OCI-LY1 (cell line): ENCODE measurements at regions not wholly inside any gene's neighbourhood (a gene's known extent, or its start where the extent isn't known, plus 50 kb on each side); places are given as distances from the start of the nearest gene placed in this dataset.

ENCODE experiments used
- H2AFZ ChIP-seq: fragments of 200-600 bp; sonication (generic), shearing (Covaris generic); 2 replicates; pipeline ENCODE4 v1.6.0; 2014; ENCODE audit warnings: antibody characterized with exemption, mild to moderate bottlenecking, low read length
- H3F3A ChIP-seq: fragments of 200-600 bp; sonication (generic), shearing (Covaris generic); 2 replicates; pipeline ENCODE4 v1.6.0; 2014; ENCODE audit warnings: mild to moderate bottlenecking, antibody characterized with exemption, low read length, moderate library complexity; ENCODE audit not compliant: insufficient read depth
- H3K27ac ChIP-seq: fragments of 200-600 bp; sonication (generic); 2 replicates; pipeline ENCODE4 v1.5.1; 2014; ENCODE audit warnings: low read length, mixed run types, mild to moderate bottlenecking, low read depth; ENCODE audit not compliant: poor library complexity, severe bottlenecking
- H3K27me3 ChIP-seq: fragments of 200-600 bp; sonication (generic); 2 replicates; pipeline ENCODE4 v1.6.0; 2014; ENCODE audit warnings: antibody characterized with exemption, mild to moderate bottlenecking, low read length, moderate library complexity; ENCODE audit not compliant: insufficient read depth
- H3K36me3 ChIP-seq: fragments of 200-600 bp; sonication (generic); 2 replicates; pipeline ENCODE4 v1.6.1; 2014; ENCODE audit warnings: mild to moderate bottlenecking, antibody characterized with exemption, low read length, moderate library complexity, mixed read lengths; ENCODE audit not compliant: insufficient read depth
- H3K4me1 ChIP-seq: fragments of 200-600 bp; sonication (generic); 2 replicates; pipeline ENCODE4 v1.5.1; 2014; ENCODE audit warnings: mild to moderate bottlenecking, low read length, moderate library complexity; ENCODE audit not compliant: insufficient read depth, severe bottlenecking
- H3K4me2 ChIP-seq: fragments of 200-600 bp; sonication (generic), shearing (Covaris generic); 2 replicates; pipeline ENCODE4 v1.6.1; 2014; ENCODE audit warnings: low read length
- H3K4me3 ChIP-seq: fragments of 200-600 bp; sonication (generic); 2 replicates; pipeline ENCODE4 v1.5.1; 2014; ENCODE audit warnings: low read length, low read depth, mild to moderate bottlenecking, mixed read lengths; ENCODE audit not compliant: poor library complexity, severe bottlenecking
- H3K79me2 ChIP-seq: fragments of 200-600 bp; shearing (Covaris generic); 2 replicates; pipeline ENCODE4 v1.6.1; 2016; ENCODE audit warnings: mixed run types, low read length, mixed read lengths; ENCODE audit not compliant: insufficient read depth
- H3K9ac ChIP-seq: fragments of 200-600 bp; sonication (generic), shearing (Covaris generic); 2 replicates; pipeline ENCODE4 v1.6.1; 2014; ENCODE audit warnings: mild to moderate bottlenecking, low read length, mixed read lengths
- H3K9me2 ChIP-seq: fragments of 200-600 bp; sonication (generic), shearing (Covaris generic); 2 replicates; pipeline ENCODE4 v1.6.1; 2014; ENCODE audit warnings: low read depth, mild to moderate bottlenecking, low read length, mixed read lengths
- H3K9me3 ChIP-seq: fragments of 200-600 bp; shearing (Covaris generic); 2 replicates; pipeline ENCODE4 v1.6.1; 2014; ENCODE audit warnings: low read length, mixed read lengths
- H4K20me1 ChIP-seq: fragments of 200-600 bp; sonication (generic), shearing (Covaris generic); 2 replicates; pipeline ENCODE4 v1.6.0; 2016; ENCODE audit warnings: mild to moderate bottlenecking, low read length; ENCODE audit not compliant: insufficient read depth
- CTCF ChIP-seq: fragments of 200-600 bp; sonication (generic), shearing (Covaris generic); IDR thresholded peaks from 2 replicates; pipeline ENCODE4 v1.5.1; 2017; ENCODE audit warnings: mild to moderate bottlenecking, antibody characterized with exemption, low read length, moderate library complexity, mixed read lengths
- EZH2 ChIP-seq: fragments of 200-600 bp; sonication (generic), shearing (Covaris generic); IDR thresholded peaks from 2 replicates; pipeline ENCODE4 v1.8.0; 2017; ENCODE audit warnings: borderline replicate concordance, mixed run types, mild to moderate bottlenecking, antibody characterized with exemption, low read length, moderate library complexity, mixed read lengths

- no peaks in the 10 kb centered on the region for H3K27me3 ChIP-seq
- H3K4me3 ChIP-seq = no peak overlapping the region
- H3K9ac ChIP-seq = no peak overlapping the region
- H4K20me1 ChIP-seq = no peaks in the 10 kb centered on the region
- no peaks in the 10 kb centered on the region for H3K79me2 ChIP-seq
- no peaks in the 10 kb centered on the region for H3K9me3 ChIP-seq
- H3K36me3 ChIP-seq = no peaks in the 10 kb centered on the region
- H3F3A ChIP-seq = no peaks in the 10 kb centered on the region
- no peak overlapping the region for H3K4me2 ChIP-seq
- no peak overlapping the region for H2AFZ ChIP-seq
- no peaks in the 10 kb centered on the region for H3K4me1 ChIP-seq
- TF ChIP-seq CTCF (no peak), EZH2 (no peak)
- H3K27ac ChIP-seq = no peak overlapping the region
- H3K9me2 ChIP-seq = no peaks in the 10 kb centered on the region
Observed at GRCh38 chr4:12692815-12693214, 791.3 kb downstream of the RAB28 start.

GRCh38 chr4:12691168-12691567 lies 793.0 kb downstream of the RAB28 start:
- H3F3A ChIP-seq = no peaks in the 10 kb centered on the region
- no peaks in the 10 kb centered on the region for H4K20me1 ChIP-seq
- no peaks in the 10 kb centered on the region for H3K79me2 ChIP-seq
- no peaks in the 10 kb centered on the region for H3K9me2 ChIP-seq
- H3K9me3 ChIP-seq = no peaks in the 10 kb centered on the region
- TF ChIP-seq CTCF (no peak), EZH2 (no peak)
- H3K27ac ChIP-seq = no peak overlapping the region
- H3K36me3 ChIP-seq = no peaks in the 10 kb centered on the region
- H2AFZ ChIP-seq = no peak overlapping the region
- H3K4me1 ChIP-seq = no peaks in the 10 kb centered on the region
- H3K4me3 ChIP-seq = no peak overlapping the region
- H3K9ac ChIP-seq = no peak overlapping the region
- H3K27me3 ChIP-seq = no peaks in the 10 kb centered on the region
- no peak overlapping the region for H3K4me2 ChIP-seq

GRCh38 chr4:12689457-12689856 lies 794.7 kb downstream of the RAB28 start:
- Histone ChIP-seq H3K4me1 (no peaks in the 10 kb centered on the region), H3K4me3 (no peak overlapping the region), H3K9me3 (no peaks in the 10 kb centered on the region), H3K4me2 (no peak overlapping the region), H3K36me3 (no peaks in the 10 kb centered on the region), H3K27ac (no peak overlapping the region), H3K9ac (no peak overlapping the region), H3K9me2 (no peaks in the 10 kb centered on the region), H3F3A (no peaks in the 10 kb centered on the region), H2AFZ (no peak overlapping the region), H4K20me1 (no peaks in the 10 kb centered on the region), H3K79me2 (no peaks in the 10 kb centered on the region), H3K27me3 (no peaks in the 10 kb centered on the region)
- TF ChIP-seq EZH2 (no peak), CTCF (no peak)
